Fibroblast of lung (primary cell): ENCODE measurements at regions not wholly inside any gene's neighbourhood (a gene's known extent, or its start where the extent isn't known, plus 50 kb on each side); places are given as distances from the start of the nearest gene placed in this dataset.
A peak's percentile ranks its signal among the peaks of the same experiment; 100 is the strongest.

Experiments
- DNase-seq, 2 donors: peaks; one replicate each; pipeline versions ENCODE4 v3.0.0 to v3.0.0-alpha.2; 2010; ENCODE audit warnings: low read depth in 2 of 2
- H2AFZ ChIP-seq: 2 replicates; pipeline ENCODE4 v1.5.1; 2012; ENCODE audit warnings: low read length, control low read depth, inconsistent platforms
- H3K27ac ChIP-seq: 2 replicates; pipeline ENCODE4 v1.5.1; 2011; ENCODE audit warnings: low read length, control low read depth; ENCODE audit not compliant: insufficient read depth
- H3K27me3 ChIP-seq: 2 replicates; pipeline ENCODE4 v1.5.1; 2011; ENCODE audit warnings: mild to moderate bottlenecking, low read length; ENCODE audit not compliant: control insufficient read depth, insufficient read depth
- H3K36me3 ChIP-seq: 2 replicates; pipeline ENCODE4 v1.5.1; 2011; ENCODE audit warnings: low read length; ENCODE audit not compliant: control insufficient read depth, insufficient read depth
- H3K4me1 ChIP-seq: 2 replicates; pipeline ENCODE4 v1.5.1; 2011; ENCODE audit warnings: low read length; ENCODE audit not compliant: control insufficient read depth, insufficient read depth; ENCODE audit errors: extremely low read depth
- H3K4me2 ChIP-seq: 2 replicates; pipeline ENCODE4 v1.5.1; 2011; ENCODE audit warnings: low read length, control low read depth; ENCODE audit not compliant: insufficient read depth; ENCODE audit errors: extremely low read depth
- H3K4me3 ChIP-seq, 4 experiments: fragments of 200-600 bp in 1 of 4; sonication (generic) in 1 of 4; replicated peaks in 1 of 4; 2 replicates each; pipeline ENCODE4 v1.5.1; 2011 to 2016; ENCODE audit warnings: low read length in 4 of 4, low read depth in 3 of 4, mild to moderate bottlenecking in 3 of 4, control low read depth in 2 of 4, inconsistent platforms in 1 of 4, mixed read lengths in 1 of 4; ENCODE audit not compliant: insufficient read depth in 1 of 4; ENCODE audit errors: control extremely low read depth in 1 of 4
- H3K79me2 ChIP-seq: 2 replicates; pipeline ENCODE4 v1.5.1; 2012; ENCODE audit warnings: mild to moderate bottlenecking, low read length, inconsistent platforms; ENCODE audit not compliant: control insufficient read depth, insufficient read depth
- H3K9ac ChIP-seq: 2 replicates; pipeline ENCODE4 v1.5.1; 2011; ENCODE audit warnings: mild to moderate bottlenecking, low read length, control low read depth; ENCODE audit not compliant: insufficient read depth
- H3K9me3 ChIP-seq: 2 replicates; pipeline ENCODE4 v1.5.1; 2012; ENCODE audit warnings: low read depth, low read length; ENCODE audit not compliant: control insufficient read depth, insufficient read depth
- H4K20me1 ChIP-seq: 2 replicates; pipeline ENCODE4 v1.5.1; 2011; ENCODE audit warnings: low read length; ENCODE audit not compliant: control insufficient read depth, insufficient read depth; ENCODE audit errors: extremely low read depth
- EZH2 ChIP-seq: IDR thresholded peaks from 2 replicates; pipeline ENCODE4 v1.5.1; 2012; ENCODE audit warnings: low read length, control low read depth, mild to moderate bottlenecking; ENCODE audit errors: missing control alignments
- TF ChIP-seq, protein P1 (sequence below), 2 donors: IDR thresholded peaks in 1 of 2; conservative IDR thresholded peaks in 1 of 2; 1 replicate in 1 of 2; 2 replicates in 1 of 2; pipeline ENCODE4 v1.5.1; 2011 to 2012; ENCODE audit warnings: low read length in 2 of 2, control low read depth in 1 of 2, inconsistent platforms in 1 of 2, low read depth in 1 of 2, mild to moderate bottlenecking in 1 of 2

DNA sequence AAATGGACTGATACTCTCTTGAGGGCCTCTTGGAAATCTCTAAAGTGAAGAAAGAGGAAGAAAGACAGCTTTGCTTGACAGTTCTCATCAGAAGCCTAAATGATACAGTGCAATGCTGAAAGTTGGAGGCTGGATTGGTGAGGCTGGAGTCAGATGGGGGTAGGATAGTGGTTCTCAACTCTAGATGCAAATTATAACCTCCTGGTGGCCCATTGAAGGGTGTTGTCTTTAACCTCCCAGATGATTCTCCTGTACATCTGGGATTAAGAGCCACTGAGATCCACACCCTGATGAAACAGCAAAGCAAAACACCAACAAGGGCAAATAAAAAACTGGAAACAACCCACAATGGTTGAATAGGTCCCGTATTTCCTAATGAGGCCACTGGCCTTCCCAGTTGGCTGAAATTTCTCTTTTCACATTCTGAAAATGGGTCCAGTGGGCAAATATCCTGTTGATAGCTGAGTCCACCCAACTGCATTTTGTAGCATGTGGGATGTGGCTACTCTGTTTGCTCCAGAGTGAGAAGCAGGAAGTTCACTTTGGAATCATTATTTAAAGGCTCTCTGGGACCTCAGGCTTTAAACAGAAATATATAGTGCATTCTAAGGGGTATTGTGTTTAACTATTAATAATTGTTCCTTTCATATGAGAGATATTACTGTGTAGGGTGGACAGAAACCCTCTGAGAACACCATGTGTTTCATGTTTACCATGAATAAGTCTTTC lies 208.1 kb downstream of the SOX4 start:
- DNase-seq: no peak
- H3K9ac ChIP-seq: no peak overlapping the region
- no peak overlapping the region for H3K4me3 ChIP-seq
- no peak overlapping the region for H3K4me2 ChIP-seq
- H3K9me3 ChIP-seq: no peaks in the 10 kb centered on the region
- no peak for TF ChIP-seq EZH2
- TF ChIP-seq, protein P1, sequence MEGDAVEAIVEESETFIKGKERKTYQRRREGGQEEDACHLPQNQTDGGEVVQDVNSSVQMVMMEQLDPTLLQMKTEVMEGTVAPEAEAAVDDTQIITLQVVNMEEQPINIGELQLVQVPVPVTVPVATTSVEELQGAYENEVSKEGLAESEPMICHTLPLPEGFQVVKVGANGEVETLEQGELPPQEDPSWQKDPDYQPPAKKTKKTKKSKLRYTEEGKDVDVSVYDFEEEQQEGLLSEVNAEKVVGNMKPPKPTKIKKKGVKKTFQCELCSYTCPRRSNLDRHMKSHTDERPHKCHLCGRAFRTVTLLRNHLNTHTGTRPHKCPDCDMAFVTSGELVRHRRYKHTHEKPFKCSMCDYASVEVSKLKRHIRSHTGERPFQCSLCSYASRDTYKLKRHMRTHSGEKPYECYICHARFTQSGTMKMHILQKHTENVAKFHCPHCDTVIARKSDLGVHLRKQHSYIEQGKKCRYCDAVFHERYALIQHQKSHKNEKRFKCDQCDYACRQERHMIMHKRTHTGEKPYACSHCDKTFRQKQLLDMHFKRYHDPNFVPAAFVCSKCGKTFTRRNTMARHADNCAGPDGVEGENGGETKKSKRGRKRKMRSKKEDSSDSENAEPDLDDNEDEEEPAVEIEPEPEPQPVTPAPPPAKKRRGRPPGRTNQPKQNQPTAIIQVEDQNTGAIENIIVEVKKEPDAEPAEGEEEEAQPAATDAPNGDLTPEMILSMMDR (conservative IDR thresholded peaks at IDR 0.05 in 1 of 2, IDR thresholded peaks at IDR 0.05 in 1 of 2; ENCODE audit: low read depth in 1 of 2, low read length in 2 of 2): no peak
- H2AFZ ChIP-seq: no peak overlapping the region
- H3K36me3 ChIP-seq: no peaks in the 10 kb centered on the region
- H4K20me1 ChIP-seq: no peaks in the 10 kb centered on the region
- H3K27ac ChIP-seq: no peak overlapping the region
- no peaks in the 10 kb centered on the region for H3K79me2 ChIP-seq
- no peaks in the 10 kb centered on the region for H3K4me1 ChIP-seq
- no peaks in the 10 kb centered on the region for H3K27me3 ChIP-seq

DNA sequence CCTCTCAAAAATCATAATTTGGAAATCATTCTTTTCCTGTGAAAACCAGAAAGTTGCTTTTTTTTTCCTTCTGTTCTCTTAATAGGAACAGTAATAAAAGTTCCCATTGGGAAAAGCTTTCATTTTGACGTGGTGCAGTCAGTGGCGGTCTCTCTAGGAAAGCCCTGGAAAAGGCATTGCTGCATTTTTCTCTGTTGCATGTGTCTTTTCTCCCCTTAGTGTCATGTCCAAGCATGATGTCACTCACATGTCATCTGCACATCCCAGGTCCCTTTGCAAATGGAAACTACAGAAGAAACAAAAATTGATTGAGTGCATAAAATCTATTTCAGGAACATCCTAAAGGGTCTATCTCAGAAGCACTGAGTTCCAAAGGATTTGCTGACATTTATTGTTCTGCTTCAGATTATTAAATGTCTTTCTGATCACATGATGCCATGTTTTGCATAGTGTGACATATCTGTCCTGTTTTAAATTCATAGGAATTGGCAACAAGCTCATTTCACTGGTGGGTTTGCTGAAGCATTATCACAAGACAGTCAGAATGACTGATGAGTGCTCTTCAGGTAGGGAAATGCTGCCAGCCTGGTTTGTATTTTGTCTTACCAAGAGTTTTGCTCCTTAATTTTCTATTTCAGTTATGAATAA lies 208.7 kb downstream of the SOX4 start:
- Histone ChIP-seq H3K79me2 (no peaks in the 10 kb centered on the region), H4K20me1 (no peaks in the 10 kb centered on the region), H3K4me3 (no peak overlapping the region), H3K27me3 (no peaks in the 10 kb centered on the region), H3K4me1 (no peaks in the 10 kb centered on the region), H2AFZ (no peak overlapping the region), H3K36me3 (no peaks in the 10 kb centered on the region), H3K9ac (no peak overlapping the region), H3K4me2 (no peak overlapping the region), H3K27ac (no peak overlapping the region), H3K9me3 (no peaks in the 10 kb centered on the region)
- no peak for DNase-seq
- TF ChIP-seq EZH2: no peak
- TF ChIP-seq, protein P1 (conservative IDR thresholded peaks at IDR 0.05 in 1 of 2, IDR thresholded peaks at IDR 0.05 in 1 of 2; ENCODE audit: low read depth in 1 of 2, low read length in 2 of 2): no peak

DNA sequence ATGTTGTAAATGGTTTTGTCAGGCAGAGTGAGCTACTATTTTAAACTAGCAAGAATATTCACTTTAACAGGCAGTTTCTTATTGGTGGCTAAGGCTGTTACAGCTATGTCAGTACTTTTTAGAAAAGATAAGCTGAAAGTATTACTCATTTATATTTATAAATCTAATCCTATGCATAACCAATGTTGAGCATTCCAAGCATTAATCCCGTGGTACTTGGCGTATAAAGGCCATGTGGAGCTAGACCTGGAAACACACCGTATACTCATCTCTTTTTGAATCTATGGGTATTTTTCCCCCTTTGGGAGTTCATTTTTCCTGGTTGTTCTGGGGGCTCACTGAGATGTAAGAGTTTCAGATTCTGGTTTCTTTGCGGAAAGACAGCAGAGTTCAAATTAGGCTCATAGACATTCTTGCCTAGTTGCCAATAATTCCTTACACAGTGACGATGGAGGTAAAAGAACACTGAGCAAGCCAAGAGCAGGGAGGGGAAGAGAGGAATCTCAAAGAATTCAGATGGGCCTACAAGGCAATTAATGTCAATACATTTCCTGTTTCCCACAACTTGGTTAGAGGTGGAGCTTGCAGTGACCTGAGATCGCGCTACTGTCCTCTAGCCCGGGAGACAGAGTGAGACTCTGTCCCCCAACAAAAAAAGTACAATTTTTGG lies 211.5 kb downstream of the SOX4 start:
- H3K36me3 ChIP-seq: no peaks in the 10 kb centered on the region
- no peak overlapping the region for H2AFZ ChIP-seq
- H3K4me1 ChIP-seq: peaks cover 13% of the 10 kb centered on the region
- TF ChIP-seq, protein P1 (conservative IDR thresholded peaks at IDR 0.05 in 1 of 2, IDR thresholded peaks at IDR 0.05 in 1 of 2; ENCODE audit: low read depth in 1 of 2, low read length in 2 of 2): no peak
- TF ChIP-seq EZH2: no peak
- peak; percentile 30 to 84 for DNase-seq
- no peaks in the 10 kb centered on the region for H4K20me1 ChIP-seq
- H3K27me3 ChIP-seq: no peaks in the 10 kb centered on the region
- H3K9me3 ChIP-seq: no peaks in the 10 kb centered on the region
- no peak overlapping the region for H3K9ac ChIP-seq
- no peak overlapping the region for H3K4me2 ChIP-seq
- no peak overlapping the region for H3K27ac ChIP-seq
- H3K79me2 ChIP-seq: no peaks in the 10 kb centered on the region
- no peak overlapping the region for H3K4me3 ChIP-seq
